H9 (cell line): ENCODE measurements at regions not wholly inside any gene's neighbourhood (a gene's known extent, or its start where the extent isn't known, plus 50 kb on each side); places are given as distances from the start of the nearest gene placed in this dataset.

ENCODE experiments used
- DNase-seq: peaks from one replicate; pipeline ENCODE4 v3.0.0-alpha.2; 2017
- H2AFZ ChIP-seq: one replicate; pipeline ENCODE4 v1.6.1; 2013; ENCODE audit warnings: mild to moderate bottlenecking, low read length, control low read depth, moderate library complexity
- H2AK5ac ChIP-seq: 2 replicates; pipeline ENCODE4 v1.6.1; 2013; ENCODE audit warnings: low read length, control low read depth, mixed read lengths; ENCODE audit not compliant: insufficient read length
- H2BK120ac ChIP-seq: one replicate; pipeline ENCODE4 v1.6.1; 2013; ENCODE audit warnings: low read depth, mild to moderate bottlenecking, low read length, control low read depth, inconsistent platforms; ENCODE audit not compliant: poor library complexity, severe bottlenecking
- H2BK12ac ChIP-seq: 2 replicates; pipeline ENCODE4 v1.6.1; 2013; ENCODE audit warnings: low read length, control low read depth, mixed read lengths, low read depth; ENCODE audit not compliant: insufficient read length
- H2BK15ac ChIP-seq: 2 replicates; pipeline ENCODE4 v1.6.1; 2013; ENCODE audit warnings: low read depth, low read length, control low read depth
- H2BK20ac ChIP-seq: one replicate; pipeline ENCODE4 v1.6.1; 2013; ENCODE audit warnings: low read depth, mild to moderate bottlenecking, low read length, control low read depth, inconsistent platforms; ENCODE audit not compliant: poor library complexity, severe bottlenecking
- H2BK5ac ChIP-seq: 2 replicates; pipeline ENCODE4 v1.6.1; 2013; ENCODE audit warnings: low read length, control low read depth, mixed read lengths; ENCODE audit not compliant: insufficient read length
- H3K14ac ChIP-seq: 2 replicates; pipeline ENCODE4 v1.6.1; 2013; ENCODE audit warnings: low read length, control low read depth; ENCODE audit not compliant: insufficient read depth
- H3K18ac ChIP-seq: 2 replicates; pipeline ENCODE4 v1.6.1; 2013; ENCODE audit warnings: low read depth, mild to moderate bottlenecking, mixed read lengths, low read length, control low read depth; ENCODE audit not compliant: insufficient read length
- H3K23ac ChIP-seq: 2 replicates; pipeline ENCODE4 v1.6.1; 2013; ENCODE audit warnings: low read length, control low read depth, mixed read lengths, low read depth; ENCODE audit not compliant: insufficient read length
- H3K23me2 ChIP-seq: 2 replicates; pipeline ENCODE4 v1.6.1; 2013; ENCODE audit warnings: low read depth, mild to moderate bottlenecking, mixed read lengths, low read length, control low read depth; ENCODE audit not compliant: insufficient read length, poor library complexity, severe bottlenecking
- H3K27ac ChIP-seq: 2 replicates; pipeline ENCODE4 v1.5.1; 2013; ENCODE audit warnings: low read length, control low read depth, mixed read lengths, low read depth; ENCODE audit not compliant: insufficient read length
- H3K27me3 ChIP-seq: 2 replicates; pipeline ENCODE4 v1.6.1; 2013; ENCODE audit warnings: low read length, control low read depth, inconsistent platforms; ENCODE audit not compliant: insufficient read depth
- H3K4ac ChIP-seq: 2 replicates; pipeline ENCODE4 v1.6.1; 2013; ENCODE audit warnings: low read depth, mild to moderate bottlenecking, control low read depth, inconsistent platforms, low read length, moderate library complexity
- H3K4me1 ChIP-seq: 2 replicates; pipeline ENCODE4 v1.6.1; 2013; ENCODE audit warnings: low read length, control low read depth, inconsistent platforms; ENCODE audit not compliant: insufficient read depth
- H3K4me2 ChIP-seq: 2 replicates; pipeline ENCODE4 v1.6.1; 2013; ENCODE audit warnings: low read length, control low read depth, mixed read lengths; ENCODE audit not compliant: insufficient read length, insufficient read depth
- H3K56ac ChIP-seq: 2 replicates; pipeline ENCODE4 v1.6.1; 2013; ENCODE audit warnings: low read depth, mild to moderate bottlenecking, mixed read lengths, low read length, control low read depth; ENCODE audit not compliant: insufficient read length
- H3K79me1 ChIP-seq: 2 replicates; pipeline ENCODE4 v1.6.1; 2013; ENCODE audit warnings: low read depth, mild to moderate bottlenecking, moderate library complexity, low read length, control low read depth, inconsistent platforms; ENCODE audit not compliant: insufficient read depth, poor library complexity, severe bottlenecking
- H3K79me2 ChIP-seq: 2 replicates; pipeline ENCODE4 v1.6.1; 2013; ENCODE audit warnings: low read length, control low read depth, inconsistent platforms; ENCODE audit not compliant: insufficient read depth
- H3K9ac ChIP-seq: 2 replicates; pipeline ENCODE4 v1.6.1; 2013; ENCODE audit warnings: low read length, control low read depth, mixed read lengths; ENCODE audit not compliant: insufficient read length; ENCODE audit errors: extremely low read depth
- H3K9me3 ChIP-seq: one replicate; pipeline ENCODE4 v1.6.1; 2013; ENCODE audit warnings: low read depth, low read length, inconsistent platforms; ENCODE audit not compliant: control insufficient read depth
- H3T11ph ChIP-seq: one replicate; pipeline ENCODE4 v1.6.1; 2013; ENCODE audit warnings: mild to moderate bottlenecking, low read length, control low read depth, inconsistent platforms
- H4K20me1 ChIP-seq: one replicate; pipeline ENCODE4 v1.6.1; 2013; ENCODE audit not compliant: control insufficient read depth, insufficient read length, insufficient read depth
- H4K5ac ChIP-seq: 2 replicates; pipeline ENCODE4 v1.6.1; 2013; ENCODE audit warnings: low read depth, mild to moderate bottlenecking, mixed read lengths, low read length, control low read depth; ENCODE audit not compliant: insufficient read length
- H4K8ac ChIP-seq: replicated peaks from 2 replicates; pipeline ENCODE4 v1.6.1; 2013; ENCODE audit warnings: low read length, control low read depth, mixed read lengths, low read depth; ENCODE audit not compliant: insufficient read length
- H4K91ac ChIP-seq: 2 replicates; pipeline ENCODE4 v1.6.1; 2013; ENCODE audit warnings: low read depth, mild to moderate bottlenecking, moderate library complexity, mixed read lengths, low read length, control low read depth; ENCODE audit not compliant: insufficient read length
- H3K27ac Mint-ChIP-seq, 3 experiments: 2 replicates in 2 of 3; 3 replicates in 1 of 3; pipeline ENCODE4 v1.8.0; 2020 to 2021; ENCODE audit warnings: mixed read lengths in 3 of 3, mild to moderate bottlenecking in 1 of 3, moderate library complexity in 1 of 3
- H3K27me3 Mint-ChIP-seq: 2 replicates; pipeline ENCODE4 v1.8.0; 2021; ENCODE audit warnings: low read depth, mild to moderate bottlenecking, moderate library complexity, mixed read lengths
- H3K36me3 Mint-ChIP-seq, 3 experiments: 2 replicates in 2 of 3; 3 replicates in 1 of 3; pipeline ENCODE4 v1.8.0; 2020 to 2021; ENCODE audit warnings: low read depth in 3 of 3, mixed read lengths in 3 of 3; ENCODE audit not compliant: insufficient read depth in 1 of 3
- H3K4me1 Mint-ChIP-seq, 2 experiments: 2 replicates each; pipeline ENCODE4 v1.8.0; 2020; ENCODE audit warnings: mixed read lengths in 2 of 2
- H3K4me3 Mint-ChIP-seq, 2 experiments: 2 replicates in 1 of 2; 3 replicates in 1 of 2; pipeline ENCODE4 v1.8.0; 2020 to 2021; ENCODE audit warnings: mild to moderate bottlenecking in 2 of 2, mixed read lengths in 2 of 2, moderate library complexity in 1 of 2
- H3K9me3 Mint-ChIP-seq, 2 experiments: 2 replicates in 1 of 2; 3 replicates in 1 of 2; pipeline ENCODE4 v1.8.0; 2020; ENCODE audit warnings: mild to moderate bottlenecking in 2 of 2, mixed read lengths in 2 of 2, moderate library complexity in 1 of 2
- CTCF ChIP-seq: fragments of 200-600 bp; sonication (generic); conservative IDR thresholded peaks from 3 replicates; pipeline ENCODE4 v1.8.0; 2021; ENCODE audit warnings: antibody characterized with exemption, mild to moderate bottlenecking

- Histone ChIP-seq H3K23me2 (no peaks in the 10 kb centered on the region), H3K18ac (no peak overlapping the region), H4K8ac (no peak overlapping the region), H2BK5ac (no peak overlapping the region), H4K5ac (no peak overlapping the region), H3K56ac (no peak overlapping the region), H2BK120ac (no peak overlapping the region), H3K79me2 (no peaks in the 10 kb centered on the region), H4K91ac (no peak overlapping the region), H3K4ac (no peak overlapping the region), H3K4me1 (no peaks in the 10 kb centered on the region), H2BK20ac (no peak overlapping the region), H3T11ph (no peak overlapping the region), H3K23ac (no peak overlapping the region), H3K14ac (no peak overlapping the region), H2AFZ (no peak overlapping the region), H3K9me3 (no peaks in the 10 kb centered on the region), H3K4me2 (no peak overlapping the region), H3K9ac (no peak overlapping the region), H2AK5ac (no peak overlapping the region), H3K27ac (no peak overlapping the region), H2BK15ac (no peak overlapping the region), H3K79me1 (no peaks in the 10 kb centered on the region), H3K27me3 (no peaks in the 10 kb centered on the region), H2BK12ac (no peak overlapping the region), H4K20me1 (no peaks in the 10 kb centered on the region)
- DNase-seq: no peak
- Mint-ChIP-seq H3K9me3 (peaks cover 0 to 2% of the 10 kb centered on the region in 2 experiments; a peak in 2 of 5 replicates), H3K27ac (no peak overlapping the region), H3K27me3 (no peaks in the 10 kb centered on the region), H3K4me1 (no peaks in the 10 kb centered on the region), H3K4me3 (no peak overlapping the region), H3K36me3 (no peaks in the 10 kb centered on the region)
- TF ChIP-seq CTCF: no peak
These were observed 1143.9 kb downstream of the STIM2 start for GRCh38 chr4:28004520-28004919.
